Esophagus muscularis mucosa (tissue), 4 donors: ENCODE measurements at regions not wholly inside any gene's neighbourhood (a gene's known extent, or its start where the extent isn't known, plus 50 kb on each side); places are given as distances from the start of the nearest gene placed in this dataset.

Experiments used
- DNase-seq: peaks from one replicate; pipeline ENCODE4 v3.0.0-alpha.2; 2017; ENCODE audit errors: extremely low spot score
- H3K27ac ChIP-seq, 4 donors: fragments of 200-600 bp; sonication (generic); replicated peaks in 1 of 4; 1 replicate in 3 of 4; 2 replicates in 1 of 4; pipeline ENCODE4 v1.5.1; 2016 to 2019; ENCODE audit warnings: mild to moderate bottlenecking in 1 of 4
- H3K27me3 ChIP-seq, 4 donors: fragments of 200-600 bp; sonication (generic); one replicate each; pipeline versions ENCODE4 v1.5.1 to v1.6.0; 2016 to 2019
- H3K36me3 ChIP-seq, 4 donors: fragments of 200-600 bp; sonication (generic); one replicate each; pipeline ENCODE4 v1.5.1; 2016 to 2019
- H3K4me1 ChIP-seq, 4 donors: fragments of 200-600 bp; sonication (generic); one replicate each; pipeline ENCODE4 v1.5.1; 2016 to 2019
- H3K4me3 ChIP-seq, 4 donors: fragments of 200-600 bp; sonication (generic); 1 replicate in 2 of 4; 2 replicates in 2 of 4; pipeline ENCODE4 v1.5.1; 2016 to 2019; ENCODE audit warnings: mild to moderate bottlenecking in 4 of 4, moderate library complexity in 1 of 4
- H3K9me3 ChIP-seq, 4 donors: fragments of 200-600 bp; sonication (generic); 1 replicate in 3 of 4; 2 replicates in 1 of 4; pipeline ENCODE4 v1.5.1; 2016 to 2019
- EP300 ChIP-seq: sonication (generic); formaldehyde crosslinking; IDR thresholded peaks from one replicate; pipeline ENCODE4 v1.6.1; 2017; ENCODE audit warnings: antibody characterized with exemption
- POLR2A ChIP-seq: fragments of 450-650 bp; IDR thresholded peaks from one replicate; pipeline ENCODE4 v1.6.1; 2017; ENCODE audit warnings: antibody characterized with exemption, moderate library complexity, mild to moderate bottlenecking, low read depth
- POLR2AphosphoS5 ChIP-seq, 2 donors: sonication (generic); formaldehyde crosslinking; IDR thresholded peaks; one replicate each; pipeline ENCODE4 v1.6.1; 2017; ENCODE audit warnings: antibody characterized with exemption in 2 of 2
- WGBS: methylation state at CpG from one replicate; pipeline ENCODE4 v1.1.5; 2018; 5-methylcytosine and 5-hydroxymethylcytosine counted together
- intact Hi-C: fragments of 100-400 bp; cut with DNase I; formaldehyde crosslinking; loops from one replicate; pipeline ENCODE4 v1.15.1; 2023
- TF ChIP-seq, protein P1 (sequence below), 3 experiments: fragments of 200-600 bp in 2 of 3; fragments of 450-650 bp in 1 of 3; sonication (generic) in 2 of 3; IDR thresholded peaks; one replicate each; pipeline ENCODE4 v1.5.1; 2017 to 2019; ENCODE audit warnings: antibody characterized with exemption in 3 of 3, mild to moderate bottlenecking in 2 of 3, moderate library complexity in 1 of 3

DNA sequence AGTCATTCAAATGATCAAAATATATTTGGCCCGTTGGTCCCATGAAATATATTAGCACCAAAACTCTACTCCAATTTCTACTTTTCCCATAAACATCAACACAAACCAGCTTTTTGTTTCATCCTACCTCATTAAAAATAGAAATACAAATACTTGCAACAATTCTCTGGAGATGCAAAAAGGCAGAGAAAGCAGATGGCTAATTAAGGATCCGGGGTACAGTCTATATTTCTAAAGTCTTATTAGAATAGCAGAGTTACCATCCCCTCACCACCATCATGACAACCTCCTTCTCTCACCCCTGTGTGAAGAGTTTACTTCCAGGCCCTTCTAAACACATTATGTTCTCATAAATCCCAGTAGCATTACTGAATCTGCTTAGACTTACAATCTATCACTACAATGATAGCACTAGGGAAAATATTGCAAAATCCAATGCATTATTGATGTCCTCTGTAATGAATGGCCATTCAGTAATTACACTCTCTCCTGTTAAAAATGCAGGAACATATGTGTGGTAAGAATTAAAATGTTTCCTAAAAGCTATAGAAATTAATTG lies 133.8 kb downstream of the HHIPL2 start:
- intact Hi-C loops: no loop called here
- H3K27me3 ChIP-seq: no peaks in the 10 kb centered on the region
- no peak overlapping the region for H3K4me3 ChIP-seq
- DNase-seq: no peak
- H3K9me3 ChIP-seq: peaks cover 0 to 4% (median 0%) of the 10 kb centered on the region in 4 donors
- H3K4me1 ChIP-seq: no peaks in the 10 kb centered on the region
- H3K27ac ChIP-seq: no peak overlapping the region
- TF ChIP-seq EP300 (no peak), POLR2AphosphoS5 (IDR thresholded peaks at IDR 0.05) (no peak), POLR2A (no peak)
- TF ChIP-seq, protein P1, sequence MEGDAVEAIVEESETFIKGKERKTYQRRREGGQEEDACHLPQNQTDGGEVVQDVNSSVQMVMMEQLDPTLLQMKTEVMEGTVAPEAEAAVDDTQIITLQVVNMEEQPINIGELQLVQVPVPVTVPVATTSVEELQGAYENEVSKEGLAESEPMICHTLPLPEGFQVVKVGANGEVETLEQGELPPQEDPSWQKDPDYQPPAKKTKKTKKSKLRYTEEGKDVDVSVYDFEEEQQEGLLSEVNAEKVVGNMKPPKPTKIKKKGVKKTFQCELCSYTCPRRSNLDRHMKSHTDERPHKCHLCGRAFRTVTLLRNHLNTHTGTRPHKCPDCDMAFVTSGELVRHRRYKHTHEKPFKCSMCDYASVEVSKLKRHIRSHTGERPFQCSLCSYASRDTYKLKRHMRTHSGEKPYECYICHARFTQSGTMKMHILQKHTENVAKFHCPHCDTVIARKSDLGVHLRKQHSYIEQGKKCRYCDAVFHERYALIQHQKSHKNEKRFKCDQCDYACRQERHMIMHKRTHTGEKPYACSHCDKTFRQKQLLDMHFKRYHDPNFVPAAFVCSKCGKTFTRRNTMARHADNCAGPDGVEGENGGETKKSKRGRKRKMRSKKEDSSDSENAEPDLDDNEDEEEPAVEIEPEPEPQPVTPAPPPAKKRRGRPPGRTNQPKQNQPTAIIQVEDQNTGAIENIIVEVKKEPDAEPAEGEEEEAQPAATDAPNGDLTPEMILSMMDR (IDR thresholded peaks at IDR 0.05): no peak
- WGBS: 78% methylated on average over 2 of the region's 2 CpGs
- H3K36me3 ChIP-seq: no peaks in the 10 kb centered on the region

DNA sequence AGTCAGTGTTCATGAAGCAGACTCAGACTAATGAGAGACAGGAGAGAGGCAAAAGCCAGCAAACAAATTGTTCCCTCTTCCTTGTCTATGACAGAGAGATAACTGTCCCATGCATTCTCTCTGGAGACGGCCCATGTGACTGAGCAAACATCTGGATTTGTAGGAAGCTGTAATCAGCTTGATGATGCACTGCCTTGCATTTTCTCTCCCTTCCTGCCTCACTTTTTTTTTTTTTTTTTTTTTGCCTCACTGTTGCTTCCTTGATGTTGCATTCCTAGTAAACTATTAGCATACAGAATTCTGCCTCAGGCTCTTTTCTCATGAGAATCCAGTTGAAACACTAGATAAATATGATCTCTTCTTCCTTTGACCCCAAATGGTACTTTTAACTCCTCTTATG lies 134.5 kb downstream of the HHIPL2 start:
- Histone ChIP-seq H3K27ac (no peak overlapping the region), H3K36me3 (no peaks in the 10 kb centered on the region), H3K27me3 (no peaks in the 10 kb centered on the region), H3K4me1 (no peaks in the 10 kb centered on the region), H3K9me3 (peaks cover 0 to 4% (median 0%) of the 10 kb centered on the region in 4 donors), H3K4me3 (no peak overlapping the region)
- intact Hi-C loops: no loop called here
- WGBS: 45% methylated on average over 1 of the region's 1 CpG
- no peak for DNase-seq
- TF ChIP-seq POLR2A (no peak), POLR2AphosphoS5 (IDR thresholded peaks at IDR 0.05) (no peak), EP300 (no peak)
- TF ChIP-seq, protein P1 (IDR thresholded peaks at IDR 0.05): no peak

DNA sequence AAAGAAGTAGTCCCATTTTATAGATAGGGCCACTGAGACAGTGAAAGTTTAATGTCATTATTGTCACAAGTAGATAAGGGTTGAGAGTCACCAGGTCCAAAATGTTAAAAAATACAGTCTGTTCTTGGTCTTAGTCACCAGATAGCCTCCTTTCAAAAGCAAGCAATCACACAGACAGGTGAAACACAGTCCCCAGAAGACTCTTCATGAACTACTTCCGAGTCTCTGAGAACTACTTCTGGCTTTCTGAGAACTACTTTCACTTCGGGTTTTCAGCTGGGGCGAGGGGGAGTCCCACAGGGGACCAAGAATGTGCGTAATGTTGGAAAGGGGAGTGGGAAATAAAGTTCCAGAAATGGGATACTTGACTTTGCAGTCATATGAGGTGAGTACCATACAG lies 143.2 kb downstream of the HHIPL2 start:
- H3K9me3 ChIP-seq: no peaks in the 10 kb centered on the region
- H3K27ac ChIP-seq: no peak overlapping the region
- H3K4me1 ChIP-seq: no peaks in the 10 kb centered on the region
- intact Hi-C loops: no loop called here
- no peaks in the 10 kb centered on the region for H3K36me3 ChIP-seq
- WGBS: 70% methylated on average over 4 of the region's 4 CpGs
- TF ChIP-seq POLR2AphosphoS5 (IDR thresholded peaks at IDR 0.05) (no peak), POLR2A (no peak), EP300 (no peak)
- TF ChIP-seq, protein P1 (IDR thresholded peaks at IDR 0.05): no peak
- no peak for DNase-seq
- no peak overlapping the region for H3K4me3 ChIP-seq
- no peaks in the 10 kb centered on the region for H3K27me3 ChIP-seq

DNA sequence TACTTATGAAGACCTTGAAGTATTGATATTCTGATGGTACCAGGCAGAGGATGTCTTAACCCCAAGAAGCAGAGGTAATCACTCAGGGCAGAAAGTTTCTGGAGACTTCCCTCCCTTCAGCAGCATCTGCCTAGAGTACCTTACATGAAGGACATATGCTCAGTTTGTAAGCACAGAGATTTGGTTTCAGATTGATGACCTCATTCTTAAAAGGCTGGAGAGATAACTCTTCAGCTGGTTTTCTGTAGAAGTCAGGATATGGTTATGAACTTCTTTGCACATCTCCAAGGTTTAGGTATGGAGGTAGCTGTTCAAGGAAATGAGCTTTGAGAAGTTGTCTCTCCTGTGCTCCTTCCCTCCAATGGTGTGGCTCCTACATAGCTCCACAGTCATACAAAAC lies 148.7 kb downstream of the HHIPL2 start:
- intact Hi-C loops: no loop called here
- Histone ChIP-seq H3K4me3 (no peak overlapping the region), H3K36me3 (no peaks in the 10 kb centered on the region), H3K9me3 (no peaks in the 10 kb centered on the region), H3K4me1 (no peaks in the 10 kb centered on the region), H3K27ac (no peak overlapping the region), H3K27me3 (no peaks in the 10 kb centered on the region)
- no peak for DNase-seq
- TF ChIP-seq, protein P1 (IDR thresholded peaks at IDR 0.05): no peak
- TF ChIP-seq EP300: no peak
- TF ChIP-seq POLR2A: no peak
- no peak for TF ChIP-seq POLR2AphosphoS5 (IDR thresholded peaks at IDR 0.05)

DNA sequence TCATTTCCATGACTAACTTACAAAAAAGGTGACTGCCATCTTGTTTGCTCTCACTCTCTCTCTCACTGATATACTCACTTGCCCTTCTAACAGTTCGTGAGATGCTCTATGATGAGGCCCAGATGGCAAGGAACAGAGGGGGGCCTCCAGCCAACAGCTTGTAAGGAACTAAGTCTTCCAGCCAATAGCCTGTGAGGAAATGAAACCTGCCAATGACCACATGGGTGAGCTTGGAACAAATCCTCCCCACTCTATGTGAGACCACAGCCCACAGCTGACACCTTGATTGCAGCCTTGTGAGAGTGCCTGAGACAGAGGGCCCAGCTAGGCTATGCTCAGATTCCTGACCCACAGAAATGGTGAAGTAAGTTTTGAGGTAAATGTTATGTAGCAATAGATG lies 153.7 kb downstream of the HHIPL2 start:
- Histone ChIP-seq H3K36me3 (no peaks in the 10 kb centered on the region), H3K27ac (no peak overlapping the region), H3K4me3 (no peak overlapping the region), H3K4me1 (no peaks in the 10 kb centered on the region), H3K27me3 (no peaks in the 10 kb centered on the region), H3K9me3 (no peaks in the 10 kb centered on the region)
- no peak for DNase-seq
- WGBS: 67% methylated on average over 1 of the region's 1 CpG
- TF ChIP-seq, protein P1 (IDR thresholded peaks at IDR 0.05): no peak
- no peak for TF ChIP-seq EP300
- TF ChIP-seq POLR2A: no peak
- no peak for TF ChIP-seq POLR2AphosphoS5 (IDR thresholded peaks at IDR 0.05)
- intact Hi-C loops: no loop called here
